ENCODE measurements at regions not wholly inside any gene's neighbourhood (a gene's known extent, or its start where the extent isn't known, plus 50 kb on each side); places are given as distances from the start of the nearest gene placed in this dataset.

- Histone ChIP-seq H3K4me2 (ENCODE audit: low read depth, low read length) (no peak overlapping the region), H2AFZ (replicated peaks; ENCODE audit: low read length, poor library complexity) (no peak overlapping the region), H3K9me1 (ENCODE audit: insufficient read depth, low read length) (no peaks in the 10 kb centered on the region), H2AK5ac (ENCODE audit: low read depth, low read length) (no peak overlapping the region), H2BK120ac (ENCODE audit: low read depth, low read length) (no peak overlapping the region), H2BK15ac (ENCODE audit: low read depth, low read length) (no peak overlapping the region), H3K27ac (ENCODE audit: insufficient read depth, low read length) (no peak overlapping the region), H3K36me3 (ENCODE audit: control insufficient read depth, insufficient read depth, low read length) (no peaks in the 10 kb centered on the region), H2AK9ac (replicated peaks; ENCODE audit: low read depth, low read length, poor library complexity) (no peak overlapping the region), H3K14ac (replicated peaks; ENCODE audit: low read depth, low read length) (no peak overlapping the region), H4K5ac (ENCODE audit: low read depth, low read length) (no peak overlapping the region), H3K9me3 (ENCODE audit: control insufficient read depth, insufficient read depth, low read length) (no peaks in the 10 kb centered on the region), H3K27me3 (ENCODE audit: control insufficient read depth, insufficient read depth, low read length) (no peaks in the 10 kb centered on the region), H3K18ac (ENCODE audit: low read depth, low read length) (no peak overlapping the region), H2BK20ac (ENCODE audit: low read depth, low read length) (no peak overlapping the region), H3K4me3 (ENCODE audit: insufficient read depth, low read depth, low read length) (no peak overlapping the region), H4K8ac (ENCODE audit: low read depth in 2 of 2, low read length in 2 of 2) (no peak overlapping the region), H3K4me1 (ENCODE audit: control insufficient read depth, insufficient read depth, low read length) (no peaks in the 10 kb centered on the region), H4K20me1 (ENCODE audit: insufficient read depth, low read length) (no peaks in the 10 kb centered on the region), H3K23ac (ENCODE audit: low read depth, low read length) (no peak overlapping the region), H2BK5ac (ENCODE audit: low read depth, low read length, poor library complexity, severe bottlenecking) (no peak overlapping the region), H3K79me1 (ENCODE audit: low read depth in 1 of 2, low read length in 2 of 2) (no peaks in the 10 kb centered on the region), H3K9ac (ENCODE audit: low read depth, low read length) (no peak overlapping the region), H3K56ac (ENCODE audit: extremely low read depth, insufficient read depth, low read length) (no peak overlapping the region), H4K91ac (ENCODE audit: insufficient read depth, low read depth, low read length) (no peak overlapping the region), H3K4ac (ENCODE audit: low read depth, low read length) (no peak overlapping the region)
- WGBS, 2 experiments (ENCODE audit: extremely low coverage in 2 of 2, insufficient read length in 1 of 2): no CpG with 5 or more reads among the region's 3 CpGs
- CTCF ChIA-PET: no interaction called here
- no peak for DNase-seq
- TF ChIP-seq NFE2L2 (IDR thresholded peaks at IDR 0.05; ENCODE audit: low read depth, low read length): no peak
- TF ChIP-seq MXI1 (IDR thresholded peaks at IDR 0.05; ENCODE audit: borderline replicate concordance, low read depth, low read length): no peak
- no peak for TF ChIP-seq CHD1 (IDR thresholded peaks at IDR 0.05; ENCODE audit: low read depth, low read length)
- no peak for TF ChIP-seq ELK1 (IDR thresholded peaks at IDR 0.05; ENCODE audit: borderline replicate concordance, low read depth, low read length)
- no peak for TF ChIP-seq CEBPB (IDR thresholded peaks at IDR 0.05; ENCODE audit: low read depth, low read length)
- TF ChIP-seq RCOR1 (IDR thresholded peaks at IDR 0.05; ENCODE audit: insufficient replicate concordance, low read length): no peak
- TF ChIP-seq CTCF (conservative IDR thresholded peaks at IDR 0.05; ENCODE audit: low read depth, low read length): no peak
- TF ChIP-seq FOS (IDR thresholded peaks at IDR 0.05; ENCODE audit: low read depth, low read length): no peak
- no peak for TF ChIP-seq RAD21 (IDR thresholded peaks at IDR 0.05; ENCODE audit: low read length)
- no TSS peak for BruUV-seq (replicated peaks)
- ATAC-seq (ENCODE audit: low read depth): no peak
- intact Hi-C loops (cut with micrococcal nuclease): no loop called here
- dilution Hi-C loops (cut with HindIII; ENCODE audit: low sequenced_read_pairs, unreplicated experiment): no loop called here
- in situ Hi-C loops (cut with MboI; ENCODE audit: low sequenced_read_pairs): no loop called here
- POLR2A ChIA-PET (ENCODE audit: unreplicated experiment): no interaction called here
These were observed 963.7 kb downstream of the CNTNAP5 start for GRCh38 chr2:124988794-124989193.

All from IMR-90 (cell line).